DND-41 (cell line): ENCODE measurements at regions not wholly inside any gene's neighbourhood (a gene's known extent, or its start where the extent isn't known, plus 50 kb on each side); places are given as distances from the start of the nearest gene placed in this dataset.
A peak's percentile ranks its signal among the peaks of the same experiment; 100 is the strongest.

Experiments used
- ATAC-seq: fragments of 200-7000 bp; cut with Tn5 transposase; 3 replicates; pipeline ENCODE4 v1.9.1; 2021; ENCODE audit warnings: low read depth; ENCODE audit not compliant: insufficient read depth
- DNase-seq: peaks from one replicate; pipeline ENCODE4 v3.0.0-alpha.2; 2020
- H2AFZ ChIP-seq: 2 replicates; pipeline ENCODE4 v1.6.0; 2012; ENCODE audit warnings: low read depth, low read length
- H3K27ac ChIP-seq: 2 replicates; pipeline ENCODE4 v1.5.1; 2012; ENCODE audit warnings: low read length, inconsistent platforms
- H3K27me3 ChIP-seq: fragments of 200-600 bp; sonication (generic); 2 replicates; pipeline ENCODE4 v1.6.0; 2012; ENCODE audit warnings: low read length, mild to moderate bottlenecking, inconsistent platforms; ENCODE audit not compliant: insufficient read depth, poor library complexity
- H3K36me3 ChIP-seq: 2 replicates; pipeline ENCODE4 v1.5.1; 2012; ENCODE audit warnings: low read length, inconsistent platforms; ENCODE audit not compliant: insufficient read depth
- H3K4me1 ChIP-seq: 2 replicates; pipeline ENCODE4 v1.5.1; 2012; ENCODE audit warnings: mild to moderate bottlenecking, low read length; ENCODE audit not compliant: insufficient read depth
- H3K4me2 ChIP-seq: 2 replicates; pipeline ENCODE4 v1.6.0; 2012; ENCODE audit warnings: mild to moderate bottlenecking, moderate library complexity, low read length, inconsistent platforms; ENCODE audit not compliant: insufficient read depth
- H3K4me3 ChIP-seq, 2 experiments: fragments of 200-600 bp in 1 of 2; shearing (Covaris generic) in 1 of 2; 2 replicates each; pipeline ENCODE4 v1.5.1; 2012 to 2016; ENCODE audit warnings: inconsistent platforms in 2 of 2, low read length in 2 of 2, mild to moderate bottlenecking in 2 of 2, low read depth in 1 of 2, moderate library complexity in 1 of 2
- H3K79me2 ChIP-seq: 2 replicates; pipeline ENCODE4 v1.6.0; 2012; ENCODE audit warnings: low read length, inconsistent platforms; ENCODE audit not compliant: insufficient read depth
- H3K9ac ChIP-seq: 2 replicates; pipeline ENCODE4 v1.6.0; 2012; ENCODE audit warnings: low read depth, mild to moderate bottlenecking, inconsistent platforms, low read length, moderate library complexity
- H3K9me3 ChIP-seq: 2 replicates; pipeline ENCODE4 v1.5.1; 2012; ENCODE audit warnings: low read length, moderate library complexity, mild to moderate bottlenecking, inconsistent platforms; ENCODE audit not compliant: insufficient read depth, severe bottlenecking
- H4K20me1 ChIP-seq: 2 replicates; pipeline ENCODE4 v1.6.0; 2012; ENCODE audit warnings: low read length; ENCODE audit not compliant: insufficient read depth
- CTCF ChIP-seq: IDR thresholded peaks from 2 replicates; pipeline ENCODE4 v1.5.1; 2012; ENCODE audit warnings: borderline replicate concordance, low read length, moderate library complexity, mild to moderate bottlenecking; ENCODE audit not compliant: poor library complexity, severe bottlenecking; ENCODE audit errors: extremely low read depth
- EZH2 ChIP-seq: IDR thresholded peaks from 3 replicates; pipeline ENCODE4 v1.6.1; 2012; ENCODE audit warnings: borderline replicate concordance, low read depth, mild to moderate bottlenecking, moderate library complexity, low read length, inconsistent platforms; ENCODE audit not compliant: severe bottlenecking

GRCh38 chr13:69579351-69579750, 528.3 kb upstream of the ATXN8OS start:
- Histone ChIP-seq H3K27ac (no peak overlapping the region), H2AFZ (no peak overlapping the region), H4K20me1 (no peaks in the 10 kb centered on the region), H3K4me1 (no peaks in the 10 kb centered on the region), H3K27me3 (no peaks in the 10 kb centered on the region), H3K9me3 (no peaks in the 10 kb centered on the region), H3K79me2 (no peaks in the 10 kb centered on the region), H3K36me3 (no peaks in the 10 kb centered on the region), H3K9ac (no peak overlapping the region), H3K4me2 (no peak overlapping the region), H3K4me3 (no peak overlapping the region)
- no peak for DNase-seq
- TF ChIP-seq CTCF (peak; percentile 10), EZH2 (no peak)
- ATAC-seq, result no peak

- Histone ChIP-seq H3K27me3 (no peaks in the 10 kb centered on the region), H3K9ac (no peak overlapping the region), H3K4me1 (no peaks in the 10 kb centered on the region), H4K20me1 (no peaks in the 10 kb centered on the region), H3K79me2 (no peaks in the 10 kb centered on the region), H3K4me3 (no peak overlapping the region), H3K9me3 (no peaks in the 10 kb centered on the region), H2AFZ (no peak overlapping the region), H3K36me3 (no peaks in the 10 kb centered on the region), H3K4me2 (no peak overlapping the region), H3K27ac (no peak overlapping the region)
- ATAC-seq (no peak), DNase-seq (no peak)
- TF ChIP-seq EZH2 (no peak), CTCF (no peak)
Measured at GRCh38 chr13:69571606-69572323, 535.9 kb upstream of the ATXN8OS start.

- no peak for ATAC-seq
- no peaks in the 10 kb centered on the region for H3K79me2 ChIP-seq
- H3K4me3 ChIP-seq, result no peak overlapping the region
- H3K9ac ChIP-seq, result no peak overlapping the region
- H3K27me3 ChIP-seq, result no peaks in the 10 kb centered on the region
- H4K20me1 ChIP-seq, result no peaks in the 10 kb centered on the region
- TF ChIP-seq CTCF, result no peak
- no peak for TF ChIP-seq EZH2
- H3K4me1 ChIP-seq, result no peaks in the 10 kb centered on the region
- H3K36me3 ChIP-seq, result no peaks in the 10 kb centered on the region
- no peaks in the 10 kb centered on the region for H3K9me3 ChIP-seq
- no peak overlapping the region for H2AFZ ChIP-seq
- no peak overlapping the region for H3K27ac ChIP-seq
- no peak overlapping the region for H3K4me2 ChIP-seq
- DNase-seq, result no peak
Measured at GRCh38 chr13:69567514-69567913, 540.1 kb upstream of the ATXN8OS start.
